AG20443 (cell line): ENCODE measurements at regions not wholly inside any gene's neighbourhood (a gene's known extent, or its start where the extent isn't known, plus 50 kb on each side); places are given as distances from the start of the nearest gene placed in this dataset.

Experiments used
- DNase-seq: peaks from one replicate; pipeline ENCODE4 v3.0.0; 2012; ENCODE audit warnings: low spot score, mixed read lengths

GRCh38 chr6:92826633-92827032, 592.7 kb downstream of the EPHA7 start:
- no peak for DNase-seq

GRCh38 chr6:92822222-92822621, 597.1 kb downstream of the EPHA7 start:
- DNase-seq = no peak

GRCh38 chr6:92820601-92821000, 598.8 kb downstream of the EPHA7 start:
- DNase-seq = no peak

GRCh38 chr6:92810913-92811312, 608.4 kb downstream of the EPHA7 start:
- DNase-seq = no peak

- no peak for DNase-seq
Measured at GRCh38 chr6:92806254-92806653, 613.1 kb downstream of the EPHA7 start.

GRCh38 chr6:92791403-92791802, 628.0 kb downstream of the EPHA7 start:
- no peak for DNase-seq

GRCh38 chr6:92790381-92790780, 629.0 kb downstream of the EPHA7 start:
- no peak for DNase-seq

GRCh38 chr6:92784235-92784634, 635.1 kb downstream of the EPHA7 start:
- DNase-seq = no peak

- DNase-seq = no peak
Measured at GRCh38 chr6:92779746-92780145, 639.6 kb downstream of the EPHA7 start.

- DNase-seq = no peak
Measured at GRCh38 chr6:92777146-92777740, 642.1 kb downstream of the EPHA7 start.

- DNase-seq = no peak
Measured at GRCh38 chr6:92770540-92770939, 648.8 kb downstream of the EPHA7 start.

- no peak for DNase-seq
Measured at GRCh38 chr6:92767101-92767500, 652.3 kb downstream of the EPHA7 start.

- DNase-seq = no peak
Measured at GRCh38 chr6:92763680-92764079, 655.7 kb downstream of the EPHA7 start.

- no peak for DNase-seq
Measured at GRCh38 chr6:92763274-92763584, 656.1 kb downstream of the EPHA7 start.

GRCh38 chr6:92762443-92763273, 656.7 kb downstream of the EPHA7 start:
- DNase-seq = no peak

GRCh38 chr6:92759178-92759577, 660.2 kb downstream of the EPHA7 start:
- no peak for DNase-seq

GRCh38 chr6:92757925-92758324, 661.4 kb downstream of the EPHA7 start:
- no peak for DNase-seq

- no peak for DNase-seq
Measured at GRCh38 chr6:92756912-92757311, 662.4 kb downstream of the EPHA7 start.

GRCh38 chr6:92753956-92754355, 665.4 kb downstream of the EPHA7 start:
- no peak for DNase-seq

GRCh38 chr6:92752114-92752513, 667.2 kb downstream of the EPHA7 start:
- no peak for DNase-seq

GRCh38 chr6:92748131-92748530, 671.2 kb downstream of the EPHA7 start:
- no peak for DNase-seq

GRCh38 chr6:92737983-92738382, 681.4 kb downstream of the EPHA7 start:
- no peak for DNase-seq

GRCh38 chr6:92723390-92723931, 695.9 kb downstream of the EPHA7 start:
- DNase-seq = no peak

GRCh38 chr6:92719773-92720172, 699.6 kb downstream of the EPHA7 start:
- DNase-seq = no peak
